ENCODE measurements at regions not wholly inside any gene's neighbourhood (a gene's known extent, or its start where the extent isn't known, plus 50 kb on each side); places are given as distances from the start of the nearest gene placed in this dataset.
A peak's percentile ranks its signal among the peaks of the same experiment; 100 is the strongest.

DNA sequence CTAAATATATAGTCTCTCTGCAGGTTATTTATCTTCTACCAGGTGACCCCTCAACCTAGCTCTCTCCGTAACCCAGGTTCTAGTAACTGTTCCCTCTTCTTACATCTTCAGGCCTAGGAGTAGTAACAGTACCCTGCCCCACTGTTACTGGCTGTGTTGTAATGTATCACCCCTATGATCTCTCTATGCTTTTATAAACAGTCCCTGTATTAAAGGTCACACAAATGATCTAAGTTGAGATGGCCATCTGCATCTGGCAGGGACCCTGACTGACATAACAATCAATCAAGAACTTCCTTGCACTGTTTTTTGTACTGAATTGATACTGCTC lies 219.7 kb upstream of the STK17B start:
- Mint-ChIP-seq H3K9me3 (peaks cover 15% of the 10 kb centered on the region), H3K4me3 (no peak overlapping the region), H3K27ac (peak overlapping the region; percentile 82), H3K4me1 (peaks cover 21% of the 10 kb centered on the region), H3K27me3 (ENCODE audit: low read depth, poor library complexity) (no peaks in the 10 kb centered on the region), H3K36me3 (ENCODE audit: low read depth) (peaks cover 4% of the 10 kb centered on the region)
- TF ChIP-seq, protein P1, sequence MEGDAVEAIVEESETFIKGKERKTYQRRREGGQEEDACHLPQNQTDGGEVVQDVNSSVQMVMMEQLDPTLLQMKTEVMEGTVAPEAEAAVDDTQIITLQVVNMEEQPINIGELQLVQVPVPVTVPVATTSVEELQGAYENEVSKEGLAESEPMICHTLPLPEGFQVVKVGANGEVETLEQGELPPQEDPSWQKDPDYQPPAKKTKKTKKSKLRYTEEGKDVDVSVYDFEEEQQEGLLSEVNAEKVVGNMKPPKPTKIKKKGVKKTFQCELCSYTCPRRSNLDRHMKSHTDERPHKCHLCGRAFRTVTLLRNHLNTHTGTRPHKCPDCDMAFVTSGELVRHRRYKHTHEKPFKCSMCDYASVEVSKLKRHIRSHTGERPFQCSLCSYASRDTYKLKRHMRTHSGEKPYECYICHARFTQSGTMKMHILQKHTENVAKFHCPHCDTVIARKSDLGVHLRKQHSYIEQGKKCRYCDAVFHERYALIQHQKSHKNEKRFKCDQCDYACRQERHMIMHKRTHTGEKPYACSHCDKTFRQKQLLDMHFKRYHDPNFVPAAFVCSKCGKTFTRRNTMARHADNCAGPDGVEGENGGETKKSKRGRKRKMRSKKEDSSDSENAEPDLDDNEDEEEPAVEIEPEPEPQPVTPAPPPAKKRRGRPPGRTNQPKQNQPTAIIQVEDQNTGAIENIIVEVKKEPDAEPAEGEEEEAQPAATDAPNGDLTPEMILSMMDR (IDR thresholded peaks at IDR 0.05): no peak
- no peak for DNase-seq

DNA sequence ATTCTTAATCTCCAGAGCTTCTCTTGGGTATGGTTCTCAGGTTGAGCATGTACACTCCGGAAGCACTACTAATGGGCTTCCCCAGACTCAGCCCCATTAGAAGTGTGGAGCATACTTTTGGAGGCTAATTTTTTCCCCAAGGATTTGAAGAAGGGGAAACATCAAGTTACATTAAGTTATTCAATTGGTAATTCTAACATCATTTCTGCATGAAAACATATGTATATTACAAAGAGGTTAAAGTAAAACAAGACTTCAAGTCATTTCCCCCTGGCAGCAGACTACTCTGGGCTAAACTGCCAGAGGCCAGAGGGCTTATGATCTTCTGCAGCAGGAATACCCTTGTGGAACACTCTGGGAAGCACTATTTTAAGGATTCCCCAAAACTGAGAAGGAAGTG lies 227.7 kb upstream of the STK17B start:
- H3K36me3 Mint-ChIP-seq (ENCODE audit: low read depth): peaks cover 4% of the 10 kb centered on the region
- peaks cover 4% of the 10 kb centered on the region for H3K9me3 Mint-ChIP-seq
- no peaks in the 10 kb centered on the region for H3K4me1 Mint-ChIP-seq
- H3K4me3 Mint-ChIP-seq: no peak overlapping the region
- TF ChIP-seq, protein P1 (IDR thresholded peaks at IDR 0.05): no peak
- no peak for DNase-seq
- no peaks in the 10 kb centered on the region for H3K27me3 Mint-ChIP-seq (ENCODE audit: low read depth, poor library complexity)
- no peak overlapping the region for H3K27ac Mint-ChIP-seq

DNA sequence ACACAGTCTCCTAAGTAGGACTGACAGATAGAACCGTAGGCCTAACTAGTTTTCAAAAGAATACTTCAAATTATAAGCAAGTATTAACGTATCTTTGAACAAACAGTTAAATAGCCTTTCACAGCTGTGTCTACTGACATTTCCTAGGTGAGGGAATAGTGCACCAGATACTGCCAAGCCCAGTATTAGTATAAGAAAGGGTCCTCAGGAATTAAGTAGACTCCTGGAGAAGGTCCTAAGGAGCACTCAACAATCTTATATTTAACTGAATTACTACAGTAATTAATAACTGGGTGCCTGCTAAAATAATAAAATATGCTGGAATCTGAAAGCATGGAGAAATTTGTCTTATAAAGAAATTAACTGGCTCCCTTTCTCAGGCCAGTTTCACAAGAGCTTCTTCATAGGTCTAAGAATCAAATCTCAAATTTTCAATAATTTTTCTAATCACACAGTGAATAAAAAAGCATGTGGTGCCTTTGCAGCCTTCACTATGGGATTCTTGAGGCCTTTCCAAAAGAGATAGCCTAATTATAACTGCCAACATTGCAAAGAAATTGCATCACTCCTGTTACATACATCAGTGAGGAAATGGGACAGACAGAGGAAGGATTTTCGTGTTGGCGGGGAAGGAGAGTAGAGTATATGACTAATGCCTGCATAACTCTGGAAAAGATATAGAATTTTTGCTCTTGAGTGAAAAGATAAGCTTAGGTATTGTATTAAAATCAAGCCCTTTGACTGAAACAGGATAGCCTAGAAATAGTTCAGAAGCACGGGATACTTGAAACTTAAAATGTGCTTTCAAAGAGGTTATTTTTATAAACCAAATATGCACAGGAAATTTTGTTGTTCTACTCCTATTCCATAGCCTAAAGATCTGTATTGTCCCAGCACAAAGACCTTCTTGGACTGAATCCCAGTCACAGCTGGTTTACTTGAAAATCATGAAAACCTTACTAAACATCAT lies 228.6 kb upstream of the STK17B start:
- TF ChIP-seq, protein P1 (IDR thresholded peaks at IDR 0.05): no peak
- Mint-ChIP-seq H3K9me3 (no peaks in the 10 kb centered on the region), H3K4me3 (no peak overlapping the region), H3K27ac (no peak overlapping the region), H3K27me3 (ENCODE audit: low read depth, poor library complexity) (no peaks in the 10 kb centered on the region), H3K36me3 (ENCODE audit: low read depth) (no peaks in the 10 kb centered on the region), H3K4me1 (no peaks in the 10 kb centered on the region)
- no peak for DNase-seq

DNA sequence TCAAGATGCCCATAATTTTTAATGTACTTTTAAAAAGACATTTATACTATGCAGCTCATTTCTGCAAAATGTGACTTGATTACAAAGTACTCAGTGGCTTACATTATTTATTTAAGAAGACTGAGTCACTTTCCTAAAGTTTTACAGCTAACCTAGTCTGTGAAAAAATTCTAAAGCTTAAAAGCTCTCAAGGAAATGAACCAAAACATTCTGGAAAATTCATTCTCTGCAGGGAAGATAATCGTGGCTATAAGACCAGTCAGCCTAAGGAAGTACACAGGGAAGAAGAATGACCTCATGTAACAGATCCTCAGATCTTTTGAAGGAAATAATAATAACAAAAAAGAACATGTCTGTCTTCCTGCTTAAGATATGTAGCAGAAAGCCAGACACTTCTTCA lies 232.1 kb upstream of the STK17B start:
- DNase-seq: no peak
- Mint-ChIP-seq H3K9me3 (no peaks in the 10 kb centered on the region), H3K27me3 (ENCODE audit: low read depth, poor library complexity) (no peaks in the 10 kb centered on the region), H3K36me3 (ENCODE audit: low read depth) (no peaks in the 10 kb centered on the region), H3K4me1 (no peaks in the 10 kb centered on the region), H3K4me3 (no peak overlapping the region), H3K27ac (no peak overlapping the region)
- TF ChIP-seq, protein P1 (IDR thresholded peaks at IDR 0.05): no peak

DNA sequence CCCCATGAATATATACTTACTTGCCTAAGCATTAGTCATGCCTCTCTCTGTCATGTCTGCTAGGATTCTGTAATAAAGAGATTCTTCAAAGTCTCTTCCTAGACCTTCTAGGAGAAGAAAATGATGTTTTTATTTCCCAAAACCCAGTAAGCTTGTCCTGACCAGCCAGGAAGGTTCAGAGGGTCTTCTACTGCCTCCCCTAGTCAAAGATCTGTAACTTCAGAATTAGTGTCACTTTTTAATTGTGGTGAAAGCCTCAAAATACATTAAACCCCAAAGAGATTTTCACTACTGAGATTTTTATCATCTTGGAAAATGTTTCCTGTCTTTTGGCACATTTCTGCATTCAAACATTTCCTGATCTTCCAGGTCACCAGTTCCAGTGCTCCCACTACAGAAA lies 232.9 kb upstream of the STK17B start:
- TF ChIP-seq, protein P1 (IDR thresholded peaks at IDR 0.05): no peak
- no peaks in the 10 kb centered on the region for H3K4me1 Mint-ChIP-seq
- no peak overlapping the region for H3K4me3 Mint-ChIP-seq
- no peak for DNase-seq
- no peaks in the 10 kb centered on the region for H3K9me3 Mint-ChIP-seq
- no peak overlapping the region for H3K27ac Mint-ChIP-seq
- H3K27me3 Mint-ChIP-seq (ENCODE audit: low read depth, poor library complexity): no peaks in the 10 kb centered on the region
- H3K36me3 Mint-ChIP-seq (ENCODE audit: low read depth): no peaks in the 10 kb centered on the region
